ENCODE measurements at regions not wholly inside any gene's neighbourhood (a gene's known extent, or its start where the extent isn't known, plus 50 kb on each side); places are given as distances from the start of the nearest gene placed in this dataset.

DNA sequence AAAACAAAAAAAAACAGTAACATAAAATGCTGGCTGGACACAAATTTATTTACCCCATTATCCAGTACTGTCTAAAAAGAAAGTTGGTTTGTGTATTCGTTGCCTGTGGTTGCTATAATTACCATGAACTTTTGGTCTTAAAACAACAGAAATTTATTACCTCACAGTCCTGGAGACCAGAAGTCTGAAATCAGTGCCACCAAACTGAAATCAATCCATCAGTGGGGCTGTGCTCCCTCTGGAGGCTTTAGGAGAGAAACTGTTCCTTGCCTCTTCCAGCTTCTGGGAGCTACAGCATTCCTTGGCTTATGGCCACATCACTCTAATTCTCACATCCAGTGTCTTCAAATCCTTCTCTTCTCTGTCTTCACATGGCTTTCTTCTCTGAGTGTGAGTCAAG lies 79.4 kb downstream of the SNX5 start:
- TF ChIP-seq EZH2phosphoT487 (IDR thresholded peaks at IDR 0.05; ENCODE audit: insufficient read depth, low read depth), result no peak
- no peak for TF ChIP-seq EZH2 (IDR thresholded peaks at IDR 0.05; ENCODE audit: insufficient read depth, poor library complexity, severe bottlenecking)
